GM12864 (cell line): ENCODE measurements at regions not wholly inside any gene's neighbourhood (a gene's known extent, or its start where the extent isn't known, plus 50 kb on each side); places are given as distances from the start of the nearest gene placed in this dataset.

Experiments used
- DNase-seq: peaks from one replicate; pipeline ENCODE4 v3.0.0-alpha.2; 2011; ENCODE audit warnings: low read depth
- H3K4me3 ChIP-seq: 2 replicates; pipeline ENCODE4 v1.5.1; 2011; ENCODE audit warnings: mild to moderate bottlenecking, low read depth, low read length, control low read depth
- TF ChIP-seq, protein P1 (sequence below): IDR thresholded peaks from 2 replicates; pipeline ENCODE4 v1.5.1; 2011; ENCODE audit warnings: low read depth, mild to moderate bottlenecking, moderate library complexity, low read length, control low read depth, inconsistent platforms; ENCODE audit errors: missing control alignments

DNA sequence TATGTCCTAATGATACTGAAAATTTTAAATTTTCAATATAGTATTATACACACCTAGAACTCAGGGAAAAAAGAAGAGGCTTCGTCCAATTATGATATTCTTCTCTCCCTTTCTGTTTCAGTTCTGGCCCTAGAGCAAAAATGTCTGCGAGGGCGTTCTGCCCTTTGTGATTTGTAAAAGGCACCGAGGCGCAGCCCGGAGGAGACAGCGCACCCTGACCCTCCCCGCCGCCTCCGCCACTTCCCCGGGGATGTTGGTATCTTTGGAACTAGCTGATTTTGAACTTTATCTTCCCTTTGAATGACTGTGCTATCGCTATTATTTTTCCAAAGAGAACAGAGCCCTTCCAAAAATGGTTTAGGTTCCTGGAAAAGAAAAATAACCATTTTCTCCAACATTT is 173.2 kb upstream of the FAM9B start:
- H3K4me3 ChIP-seq: no peak overlapping the region
- no peak for DNase-seq
- TF ChIP-seq, protein P1, sequence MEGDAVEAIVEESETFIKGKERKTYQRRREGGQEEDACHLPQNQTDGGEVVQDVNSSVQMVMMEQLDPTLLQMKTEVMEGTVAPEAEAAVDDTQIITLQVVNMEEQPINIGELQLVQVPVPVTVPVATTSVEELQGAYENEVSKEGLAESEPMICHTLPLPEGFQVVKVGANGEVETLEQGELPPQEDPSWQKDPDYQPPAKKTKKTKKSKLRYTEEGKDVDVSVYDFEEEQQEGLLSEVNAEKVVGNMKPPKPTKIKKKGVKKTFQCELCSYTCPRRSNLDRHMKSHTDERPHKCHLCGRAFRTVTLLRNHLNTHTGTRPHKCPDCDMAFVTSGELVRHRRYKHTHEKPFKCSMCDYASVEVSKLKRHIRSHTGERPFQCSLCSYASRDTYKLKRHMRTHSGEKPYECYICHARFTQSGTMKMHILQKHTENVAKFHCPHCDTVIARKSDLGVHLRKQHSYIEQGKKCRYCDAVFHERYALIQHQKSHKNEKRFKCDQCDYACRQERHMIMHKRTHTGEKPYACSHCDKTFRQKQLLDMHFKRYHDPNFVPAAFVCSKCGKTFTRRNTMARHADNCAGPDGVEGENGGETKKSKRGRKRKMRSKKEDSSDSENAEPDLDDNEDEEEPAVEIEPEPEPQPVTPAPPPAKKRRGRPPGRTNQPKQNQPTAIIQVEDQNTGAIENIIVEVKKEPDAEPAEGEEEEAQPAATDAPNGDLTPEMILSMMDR: no peak

DNA sequence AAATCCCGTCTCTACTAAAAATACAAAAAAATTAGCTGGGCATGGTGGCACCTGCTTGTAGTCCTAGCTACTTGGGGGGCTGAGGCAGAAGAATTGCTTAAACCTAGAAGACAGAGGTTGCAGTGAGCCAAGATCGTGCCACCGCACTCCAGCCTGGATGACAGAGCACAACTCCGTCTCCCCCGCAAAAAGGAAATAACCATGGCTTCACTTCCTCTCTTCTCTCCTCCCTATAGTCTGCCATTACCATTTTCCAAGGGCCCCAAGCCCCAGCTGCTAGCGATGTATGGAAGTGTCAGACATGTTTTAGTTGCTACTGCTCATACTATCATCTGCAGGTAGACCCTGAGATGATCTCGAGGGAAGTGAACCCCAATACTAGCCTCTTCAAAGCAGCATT is 177.3 kb upstream of the FAM9B start:
- no peak overlapping the region for H3K4me3 ChIP-seq
- DNase-seq: no peak
- TF ChIP-seq, protein P1: no peak

DNA sequence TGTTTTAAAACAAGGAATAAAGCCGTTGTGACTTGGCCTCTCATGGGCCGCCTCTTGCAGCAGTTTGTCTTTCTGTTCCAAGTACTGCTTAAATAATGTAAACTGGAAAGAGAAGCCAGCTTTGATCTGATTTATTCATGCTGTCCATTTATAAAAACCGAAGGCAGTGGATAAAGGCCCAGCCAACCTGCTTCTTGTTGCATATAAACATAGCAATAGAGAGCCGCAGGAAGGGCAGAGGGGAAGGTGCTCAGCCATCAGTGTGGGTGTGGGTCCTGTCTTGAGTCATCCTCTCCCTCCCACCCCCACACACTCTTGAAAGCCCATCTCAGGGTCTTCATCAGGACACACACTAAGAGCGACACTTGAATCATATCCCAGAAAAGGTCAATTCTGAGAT is 187.9 kb upstream of the FAM9B start:
- H3K4me3 ChIP-seq: no peak overlapping the region
- no peak for DNase-seq
- TF ChIP-seq, protein P1: no peak

DNA sequence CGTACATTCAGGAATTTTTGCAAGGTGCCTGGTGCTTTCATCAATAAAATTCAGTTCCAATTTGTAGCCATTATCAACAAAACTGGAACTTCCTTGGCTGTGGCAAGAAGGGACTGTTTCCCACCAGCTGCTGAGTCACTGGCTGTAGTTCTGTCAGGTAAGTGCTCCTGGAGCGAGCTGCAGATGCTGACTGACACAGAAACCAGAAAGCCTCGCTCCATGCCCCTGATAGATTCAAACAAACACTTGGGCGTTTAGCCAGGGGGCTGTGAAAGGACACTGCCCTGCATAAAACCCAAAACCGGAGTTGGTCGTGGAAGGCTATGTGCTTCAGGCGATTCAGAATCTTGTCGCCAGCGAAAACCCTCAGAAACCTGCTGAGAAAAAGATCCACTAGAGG is 188.4 kb upstream of the FAM9B start:
- TF ChIP-seq, protein P1: no peak
- no peak for DNase-seq
- no peak overlapping the region for H3K4me3 ChIP-seq

DNA sequence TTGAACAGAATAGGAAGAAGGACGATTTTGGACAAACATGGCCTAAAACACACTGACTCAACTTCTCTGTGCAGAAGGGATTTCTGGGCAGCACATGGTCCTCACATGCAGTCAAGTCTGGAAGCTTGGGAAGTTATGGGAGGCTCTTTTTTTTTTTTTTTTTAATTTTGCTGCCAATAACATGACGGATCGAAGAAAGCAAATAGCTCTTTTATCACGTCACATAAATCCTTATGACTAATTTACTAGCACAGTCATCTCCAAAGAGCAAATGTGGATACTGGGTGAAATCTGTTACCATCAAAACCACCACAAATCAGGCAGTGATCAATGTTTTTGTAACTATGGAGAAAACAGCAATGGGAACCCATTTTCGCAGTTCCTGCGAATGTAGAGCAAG is 193.3 kb upstream of the FAM9B start:
- DNase-seq: no peak
- TF ChIP-seq, protein P1: no peak

DNA sequence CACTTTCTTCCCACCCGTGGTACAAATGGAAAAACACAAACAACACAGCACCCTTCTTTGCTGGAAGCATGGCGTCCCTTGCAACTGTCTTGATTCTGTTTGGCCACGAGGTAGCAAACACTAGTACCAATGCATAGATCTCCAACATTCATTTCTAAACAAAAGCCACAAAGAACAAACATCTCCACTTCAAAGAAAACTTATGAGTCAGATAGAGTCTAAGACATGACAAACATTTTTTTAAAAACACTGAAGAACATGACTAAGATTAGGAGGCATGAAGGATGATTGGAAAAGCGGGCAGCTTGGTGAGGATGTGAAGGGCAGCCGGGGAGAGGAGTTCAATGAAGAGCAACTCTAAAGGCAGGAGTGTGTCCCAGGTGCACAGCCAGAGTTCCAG is 197.6 kb upstream of the FAM9B start:
- no peak overlapping the region for H3K4me3 ChIP-seq
- no peak for DNase-seq
- TF ChIP-seq, protein P1: no peak

More for the DNA sequence above, 193.3 kb upstream of the FAM9B start:
- H3K4me3 ChIP-seq: no peak overlapping the region

DNA sequence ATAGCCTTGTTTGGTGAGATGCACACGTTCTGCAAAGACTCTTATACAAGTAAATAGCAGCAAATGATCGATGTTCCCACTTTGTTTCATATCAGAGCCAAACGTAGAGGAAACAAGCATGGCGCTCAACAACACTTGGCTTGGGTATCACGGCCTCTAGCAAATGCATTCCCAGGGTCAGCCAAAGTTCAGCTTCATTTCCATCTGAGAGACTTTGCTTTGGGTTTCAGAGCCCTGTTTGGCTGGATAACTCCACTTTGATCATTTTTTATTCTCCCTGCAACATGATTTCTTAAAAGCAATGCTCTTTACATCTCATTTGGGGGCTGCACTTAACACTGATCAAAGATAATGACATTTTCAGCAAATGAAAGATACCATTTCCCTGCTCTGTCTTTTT is 199.2 kb upstream of the FAM9B start:
- TF ChIP-seq, protein P1: no peak
- no peak for DNase-seq

More for the DNA sequence above, 199.2 kb upstream of the FAM9B start:
- H3K4me3 ChIP-seq: no peak overlapping the region
